GM19240 (cell line): ENCODE measurements at regions not wholly inside any gene's neighbourhood (a gene's known extent, or its start where the extent isn't known, plus 50 kb on each side); places are given as distances from the start of the nearest gene placed in this dataset.

Experiments used
- DNase-seq: peaks from one replicate; pipeline ENCODE4 v3.0.0; 2011; ENCODE audit warnings: low spot score; ENCODE audit not compliant: insufficient read length

DNA sequence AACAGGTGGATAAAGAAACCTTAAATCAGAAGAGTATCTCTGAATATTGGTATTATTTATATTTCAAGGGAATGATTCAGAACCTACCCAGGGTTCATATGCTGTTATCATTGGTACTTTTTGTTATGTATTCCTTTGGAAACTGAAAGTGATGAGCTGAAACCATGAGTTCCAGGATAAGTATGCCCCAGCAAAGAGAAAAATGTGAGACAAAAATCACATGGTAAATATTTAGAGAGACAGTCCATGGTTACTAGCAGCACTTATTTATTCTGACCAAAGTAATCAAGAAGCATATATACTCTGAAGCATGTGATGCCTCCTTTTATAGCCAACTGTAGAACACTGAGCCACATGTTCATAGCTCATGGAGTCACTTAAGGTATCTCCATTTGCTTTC is 277.7 kb downstream of the ARAP2 start:
- no peak for DNase-seq

DNA sequence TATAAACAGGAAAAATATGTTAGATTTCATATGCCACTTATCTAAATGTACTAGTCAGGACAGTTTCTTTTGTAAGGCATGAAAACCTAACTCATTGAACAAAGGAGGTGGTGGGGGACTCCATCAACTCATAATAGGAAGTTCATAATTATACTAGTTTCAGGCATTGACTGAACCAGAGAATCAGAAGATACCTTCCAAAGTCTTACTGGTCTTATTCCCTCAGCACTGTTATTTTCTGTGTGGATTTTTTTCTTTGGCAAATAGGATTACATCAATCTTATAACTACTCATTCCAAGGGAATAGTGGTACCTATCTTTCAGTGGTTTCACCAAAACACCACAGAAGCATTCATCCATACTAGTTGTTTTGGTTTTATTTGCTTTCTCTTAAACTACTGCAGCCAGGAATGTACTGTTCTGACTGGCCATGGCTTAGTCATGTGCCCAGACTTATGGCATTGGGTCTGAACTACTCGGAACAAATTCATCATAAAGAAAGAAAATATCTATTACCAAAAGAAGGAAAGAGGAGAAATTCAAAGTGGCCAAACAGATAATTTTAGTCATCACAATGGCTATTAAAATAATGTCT is 273.9 kb downstream of the ARAP2 start:
- DNase-seq = no peak

DNA sequence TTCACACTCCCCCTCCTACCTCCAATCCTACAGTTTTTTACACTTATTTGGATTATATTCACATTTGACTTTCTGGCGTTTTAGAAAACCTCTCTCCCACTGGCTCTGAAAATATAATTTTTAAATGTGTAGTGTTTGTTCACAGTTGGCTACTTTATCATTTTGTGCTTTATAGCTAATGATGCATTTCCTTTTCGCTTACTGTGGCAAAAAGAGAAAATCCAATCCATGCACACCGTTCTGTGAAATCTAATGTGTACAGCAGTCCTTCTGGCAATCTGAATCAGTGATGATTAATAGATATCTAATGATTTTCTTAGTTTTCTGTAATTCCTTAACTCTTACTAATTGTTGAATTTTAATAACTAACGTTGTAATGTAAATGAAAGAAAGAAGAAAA is 271.5 kb downstream of the ARAP2 start:
- DNase-seq = no peak

DNA sequence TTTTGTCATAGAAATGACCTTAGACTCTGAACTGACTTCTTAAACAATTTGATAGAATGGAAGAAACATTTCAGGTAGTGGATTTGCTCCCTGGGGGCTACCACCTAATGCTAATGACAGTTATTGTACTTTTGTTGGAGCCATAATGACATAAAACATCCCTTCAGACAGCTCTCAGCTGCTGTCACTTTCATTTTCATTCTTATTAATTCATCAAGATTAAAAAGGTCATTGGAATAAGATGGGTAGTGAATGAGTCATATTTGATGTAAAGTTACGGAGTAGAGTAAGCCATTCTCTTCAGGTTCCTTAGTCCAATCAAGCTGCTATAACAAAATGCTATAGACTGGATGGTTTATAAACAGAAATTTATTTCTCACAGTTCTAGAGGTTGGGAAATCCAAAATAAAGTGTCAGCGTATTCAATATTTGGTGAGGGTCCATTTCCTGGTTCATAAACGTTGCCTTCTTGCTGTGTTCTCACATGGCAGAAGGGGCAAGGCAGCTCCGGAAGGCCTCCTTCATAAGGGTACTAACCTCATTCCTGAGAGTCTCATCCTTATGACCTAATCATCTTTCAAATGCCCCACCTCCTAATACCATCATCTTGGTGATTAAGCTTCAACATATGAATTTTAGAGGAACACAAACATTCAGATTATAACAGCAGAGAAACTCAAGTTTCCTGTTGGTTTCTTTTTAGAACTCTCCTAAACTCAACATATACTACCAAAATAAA is 268.5 kb downstream of the ARAP2 start:
- no peak for DNase-seq

DNA sequence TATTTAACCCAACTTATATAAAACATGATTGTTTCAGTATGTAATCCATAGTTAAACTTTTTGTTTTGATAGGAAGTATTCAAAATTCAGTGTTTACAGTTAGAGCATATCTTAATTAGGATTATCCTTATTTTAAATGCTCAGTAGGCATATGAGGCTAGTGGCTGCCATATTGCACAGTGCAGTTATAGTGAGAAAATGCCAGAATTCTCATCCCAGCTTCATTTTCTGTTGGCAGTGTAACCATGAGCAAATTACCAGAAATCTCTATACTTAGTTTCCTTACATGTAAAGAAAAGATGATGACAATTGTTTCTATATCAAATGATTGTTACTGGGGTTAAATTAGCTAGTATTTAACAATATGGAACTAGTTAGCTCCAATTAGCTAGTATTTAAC is 265.8 kb downstream of the ARAP2 start:
- no peak for DNase-seq

DNA sequence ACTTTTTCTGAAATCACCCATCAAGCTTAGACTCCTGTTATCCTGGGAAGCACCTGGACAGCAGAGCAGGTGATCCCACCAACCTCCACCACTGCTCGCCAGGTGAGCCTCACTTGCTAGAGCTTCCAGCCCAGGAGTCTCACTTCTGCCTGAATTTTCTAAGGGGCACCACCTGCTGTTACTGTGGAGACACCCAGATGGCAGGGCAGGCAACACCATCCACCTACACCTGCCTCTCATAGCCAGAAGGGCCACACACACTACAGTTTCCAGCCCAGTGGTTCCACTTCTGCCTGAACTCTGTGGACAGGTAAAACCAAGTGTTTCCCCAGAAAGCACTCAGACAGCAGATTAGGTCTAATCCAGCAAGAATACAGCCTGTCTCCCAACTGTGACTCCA is 262.0 kb downstream of the ARAP2 start:
- no peak for DNase-seq

DNA sequence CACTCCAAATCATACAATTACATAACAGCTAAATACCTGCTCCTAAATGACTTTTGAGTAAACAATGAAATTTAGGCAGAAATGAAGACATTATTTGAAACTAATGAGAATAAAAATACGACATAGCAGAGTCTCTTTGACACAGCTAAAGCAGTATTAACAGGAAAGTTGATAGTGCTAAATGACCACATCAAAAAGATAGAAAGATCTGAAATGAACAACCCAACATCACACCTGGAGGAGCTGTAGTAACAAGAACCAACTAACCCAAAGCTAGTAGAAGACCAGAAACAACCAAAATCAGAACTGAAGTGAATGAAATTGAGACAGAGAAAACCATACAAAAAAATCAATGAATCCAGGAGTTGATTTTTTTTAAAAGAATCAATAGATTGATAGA is 257.8 kb downstream of the ARAP2 start:
- DNase-seq = no peak

DNA sequence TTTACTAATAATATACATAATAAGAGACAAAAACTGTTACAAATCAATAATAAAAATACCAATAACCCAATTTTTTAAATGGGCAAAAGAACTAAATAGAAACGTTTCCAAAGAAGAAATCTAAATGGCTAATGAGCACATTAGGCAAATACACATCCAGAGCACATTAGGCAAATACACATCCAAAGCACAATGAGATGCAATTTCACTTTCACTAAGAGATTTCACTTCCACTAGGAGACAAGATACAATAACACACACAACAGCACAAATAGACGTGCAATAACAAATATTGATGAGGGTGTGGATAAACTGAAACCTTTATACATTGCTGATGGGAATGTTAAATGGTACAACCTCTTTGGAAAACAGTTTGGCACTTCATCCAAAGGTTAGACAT is 250.7 kb downstream of the ARAP2 start:
- no peak for DNase-seq

DNA sequence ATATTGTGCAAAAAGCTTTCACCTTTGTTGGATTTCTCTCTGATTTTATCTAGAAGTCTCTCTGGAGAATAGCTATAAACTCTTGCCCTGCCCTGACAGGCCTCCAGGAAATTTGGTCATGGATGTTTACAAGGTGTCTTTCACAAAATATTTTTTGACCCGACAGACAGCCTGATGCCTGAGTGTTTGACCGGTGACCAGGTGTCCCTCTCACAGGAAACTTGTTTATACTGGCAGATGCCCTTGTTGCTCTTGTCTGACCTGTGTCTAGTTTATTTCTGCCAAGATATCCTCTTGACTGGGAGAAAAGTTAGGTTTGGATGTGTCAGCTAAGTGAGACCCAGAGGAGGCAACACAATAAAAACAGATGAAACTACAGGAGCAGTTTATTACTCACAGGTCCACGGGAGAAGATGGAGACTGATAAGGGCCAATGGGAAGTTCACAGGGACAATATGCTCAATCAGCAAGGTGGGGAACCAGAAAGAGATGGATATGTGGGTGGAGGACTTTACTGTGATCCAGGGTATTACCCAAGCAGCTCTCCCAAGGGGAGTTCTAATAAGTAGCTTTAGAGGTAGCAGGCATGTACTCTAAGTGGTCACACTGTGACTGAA is 243.3 kb downstream of the ARAP2 start:
- DNase-seq = no peak

DNA sequence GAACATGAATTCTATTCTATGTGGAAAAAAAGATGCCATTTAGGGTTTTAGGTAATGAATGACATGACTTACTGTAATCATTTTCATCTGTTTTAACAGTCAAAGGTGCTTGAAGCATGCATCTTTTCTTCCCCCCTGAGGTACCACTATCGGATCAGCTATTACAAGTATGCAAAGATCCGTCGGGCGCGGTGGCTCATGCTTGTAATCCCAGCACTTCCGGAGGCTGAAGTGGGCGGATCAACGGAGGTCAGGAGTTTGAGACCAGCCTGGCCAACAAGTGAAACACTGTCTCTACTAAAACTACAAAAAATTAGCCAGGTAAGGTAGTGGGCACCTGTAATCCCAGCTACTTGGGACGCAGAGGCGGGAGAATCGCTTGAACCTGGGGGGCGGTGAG is 241.3 kb downstream of the ARAP2 start:
- DNase-seq = no peak

DNA sequence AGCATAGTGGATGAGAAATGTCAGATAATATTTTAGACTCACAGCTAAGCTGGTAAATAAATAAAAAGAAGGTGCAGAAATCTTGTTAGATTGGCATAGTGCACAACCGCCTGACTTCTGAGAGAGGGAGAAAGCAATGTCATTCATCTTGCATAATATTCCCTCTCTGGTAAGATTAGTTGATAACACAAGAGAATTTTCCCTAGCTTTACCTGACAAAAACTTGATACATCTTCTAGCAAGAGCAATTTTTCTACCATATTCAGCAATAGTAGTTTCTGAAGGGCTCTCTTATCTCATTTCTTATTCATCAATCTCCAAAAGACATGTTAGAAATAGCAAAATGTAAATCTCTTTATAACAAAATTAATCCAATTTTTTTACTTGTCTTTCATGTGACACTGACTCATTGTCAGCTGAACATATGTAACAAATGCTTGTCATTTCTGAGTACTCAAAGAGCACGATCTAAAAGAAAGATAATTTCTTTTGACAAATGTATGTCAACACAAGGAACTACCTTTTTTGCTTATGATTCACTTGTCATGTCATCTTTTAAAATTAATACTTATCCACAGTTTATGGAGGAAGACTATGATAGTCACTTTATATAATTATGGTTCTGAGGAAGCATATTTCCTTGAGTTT is 240.0 kb downstream of the ARAP2 start:
- no peak for DNase-seq

DNA sequence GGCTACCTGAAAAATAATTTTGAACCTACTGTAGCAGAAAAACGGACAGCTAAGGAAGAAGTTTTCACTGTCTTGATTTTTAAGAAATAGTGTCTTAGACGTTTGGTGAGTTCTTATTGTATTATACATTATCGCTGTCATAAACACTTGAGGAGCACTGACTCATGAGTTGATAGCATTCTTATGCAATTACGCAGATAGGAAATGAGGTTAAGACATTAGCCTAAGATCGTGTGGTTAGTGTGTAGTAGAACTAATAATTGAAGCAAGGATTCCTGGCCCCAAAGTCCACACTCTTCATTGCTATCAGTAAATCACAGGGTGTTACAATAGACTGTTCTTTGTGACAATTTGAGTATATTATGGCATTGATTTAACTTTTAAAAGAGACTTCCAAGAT is 238.1 kb downstream of the ARAP2 start:
- no peak for DNase-seq

DNA sequence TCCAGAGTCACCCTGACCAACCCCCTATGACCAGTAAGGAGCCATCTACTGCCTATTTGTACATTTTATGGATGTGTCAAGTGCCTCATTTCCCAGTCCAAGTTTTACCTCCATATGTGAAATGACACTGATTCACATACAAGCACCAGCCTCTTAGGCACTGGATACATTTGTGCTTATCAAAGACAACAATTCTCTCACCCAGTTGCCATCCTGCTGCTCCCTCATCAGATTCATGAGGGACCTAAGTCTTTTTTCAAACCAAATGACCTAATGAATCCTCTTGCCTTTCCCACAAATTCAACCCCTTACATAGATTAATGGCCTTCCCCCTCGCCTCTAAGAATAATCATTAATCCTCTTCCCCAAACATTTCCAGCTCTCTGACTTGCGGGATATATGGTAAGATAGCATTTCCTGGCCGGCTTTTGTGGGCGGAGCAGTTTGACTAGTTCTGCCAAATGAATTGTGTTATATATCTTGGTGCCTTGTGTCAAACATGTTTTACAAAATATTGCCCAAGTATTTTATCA is 233.9 kb downstream of the ARAP2 start:
- no peak for DNase-seq

DNA sequence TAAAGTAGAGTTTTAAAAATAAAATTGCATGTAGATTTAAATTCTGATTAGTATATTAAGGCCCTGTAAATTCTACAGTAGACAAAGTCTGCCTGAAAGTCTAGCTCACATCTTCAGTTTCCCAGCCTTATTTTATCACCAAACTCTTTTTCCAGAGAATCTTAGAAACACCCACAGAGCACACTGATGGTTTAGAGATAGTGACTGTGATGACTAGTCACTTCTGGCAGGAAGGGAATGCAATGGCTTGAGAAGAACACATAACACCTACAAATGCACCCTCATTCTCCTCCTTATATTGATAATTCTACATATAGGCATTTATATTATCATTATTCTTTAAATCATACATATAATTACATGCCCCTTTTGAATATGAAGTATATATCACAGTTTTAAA is 232.9 kb downstream of the ARAP2 start:
- no peak for DNase-seq

DNA sequence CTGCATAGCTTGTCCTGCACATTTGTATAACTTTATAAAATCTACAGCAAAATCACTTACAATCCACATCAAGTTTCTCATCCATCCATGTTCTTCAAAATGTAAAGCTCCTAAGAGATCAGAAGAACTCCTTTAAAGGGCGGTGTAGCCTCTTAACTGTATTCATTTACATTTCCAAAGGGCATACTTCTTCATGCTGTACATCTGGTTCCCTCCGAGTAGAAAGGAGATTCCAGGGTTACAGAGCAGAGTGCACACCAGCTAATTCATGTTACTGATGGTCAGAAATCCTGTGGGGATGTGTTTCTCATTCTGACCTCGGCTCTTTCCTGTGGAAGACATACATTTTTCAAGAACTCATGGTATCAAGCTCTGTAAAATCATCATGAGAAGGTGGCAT is 231.8 kb downstream of the ARAP2 start:
- no peak for DNase-seq

DNA sequence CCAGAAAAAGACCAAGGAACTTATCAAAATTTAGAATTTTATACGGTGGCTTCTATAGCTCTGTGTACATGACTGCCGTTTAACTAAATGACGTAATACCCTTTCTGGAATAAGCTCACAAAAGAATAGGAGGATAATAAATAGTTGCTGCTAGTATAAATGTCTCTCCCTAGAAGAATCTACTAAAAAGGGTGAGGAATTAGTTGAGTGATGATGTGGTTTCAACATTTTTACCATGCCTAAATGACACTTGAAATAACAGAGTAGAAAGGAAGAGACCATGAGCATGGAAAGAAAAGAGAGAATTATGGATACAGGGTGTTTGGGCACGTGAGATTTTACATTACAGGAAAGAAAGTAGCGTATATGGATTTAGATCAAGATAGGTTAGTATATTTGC is 231.1 kb downstream of the ARAP2 start:
- DNase-seq = no peak
